A549 (cell line): ENCODE measurements at regions not wholly inside any gene's neighbourhood (a gene's known extent, or its start where the extent isn't known, plus 50 kb on each side); places are given as distances from the start of the nearest gene placed in this dataset.

Experiments
- CHD2 ChIP-seq: fragments of 150-350 bp; IDR thresholded peaks from 2 replicates; pipeline ENCODE4 v1.6.1; 2014; ENCODE audit warnings: low read length; ENCODE audit not compliant: partially characterized antibody
- CTCF ChIP-seq: fragments of >200 bp; sonication (Bioruptor Twin); formaldehyde crosslinking; IDR thresholded peaks from 3 replicates; pipeline ENCODE4 v1.5.1; 2016
- EP300 ChIP-seq, 2 experiments: fragments of >200 bp; sonication (Bioruptor Twin); formaldehyde crosslinking; IDR thresholded peaks; 2 replicates in 1 of 2; 3 replicates in 1 of 2; pipeline ENCODE4 v1.6.1; 2016 to 2017
- JUN ChIP-seq, 2 experiments: fragments of >200 bp; sonication (Bioruptor Twin); formaldehyde crosslinking; IDR thresholded peaks; 2 replicates in 1 of 2; 3 replicates in 1 of 2; pipeline ENCODE4 v1.6.1; 2016 to 2017
- NR3C1 ChIP-seq: fragments of >200 bp; sonication (Bioruptor Twin); formaldehyde crosslinking; IDR thresholded peaks from 3 replicates; pipeline ENCODE4 v1.6.1; 2017
- POLR2A ChIP-seq: IDR thresholded peaks from 2 replicates; pipeline ENCODE4 v1.6.1; 2012; ENCODE audit warnings: mild to moderate bottlenecking, low read length
- RFX5 ChIP-seq: fragments of 450-650 bp; IDR thresholded peaks from 2 replicates; pipeline ENCODE4 v1.7.1; 2014; ENCODE audit warnings: antibody characterized with exemption, mild to moderate bottlenecking, moderate library complexity
- RNF2 ChIP-seq: fragments of 200-600 bp; sonication (generic); IDR thresholded peaks from 2 replicates; pipeline ENCODE4 v1.6.1; 2016; ENCODE audit warnings: low read depth, mild to moderate bottlenecking, antibody characterized with exemption, moderate library complexity, borderline replicate concordance

- TF ChIP-seq EP300 (IDR thresholded peaks at IDR 0.05), result no peak
- TF ChIP-seq POLR2A, result no peak
- no peak for TF ChIP-seq CTCF
- no peak for TF ChIP-seq RFX5
- no peak for TF ChIP-seq CHD2
- no peak for TF ChIP-seq RNF2
- TF ChIP-seq NR3C1, result no peak
- TF ChIP-seq JUN (IDR thresholded peaks at IDR 0.05), result no peak
Measured at GRCh38 chr3:106239195-106239697, 370.4 kb upstream of the CBLB start.
